GM20000 (cell line): ENCODE measurements at regions not wholly inside any gene's neighbourhood (a gene's known extent, or its start where the extent isn't known, plus 50 kb on each side); places are given as distances from the start of the nearest gene placed in this dataset.

Source experiments
- DNase-seq: peaks from one replicate; pipeline ENCODE4 v3.0.0; 2012; ENCODE audit warnings: low spot score
- TF ChIP-seq, protein P1 (sequence below): IDR thresholded peaks from 2 replicates; pipeline ENCODE4 v1.5.1; 2012; ENCODE audit warnings: mild to moderate bottlenecking, control low read depth; ENCODE audit errors: extremely low read depth, missing control alignments

DNA sequence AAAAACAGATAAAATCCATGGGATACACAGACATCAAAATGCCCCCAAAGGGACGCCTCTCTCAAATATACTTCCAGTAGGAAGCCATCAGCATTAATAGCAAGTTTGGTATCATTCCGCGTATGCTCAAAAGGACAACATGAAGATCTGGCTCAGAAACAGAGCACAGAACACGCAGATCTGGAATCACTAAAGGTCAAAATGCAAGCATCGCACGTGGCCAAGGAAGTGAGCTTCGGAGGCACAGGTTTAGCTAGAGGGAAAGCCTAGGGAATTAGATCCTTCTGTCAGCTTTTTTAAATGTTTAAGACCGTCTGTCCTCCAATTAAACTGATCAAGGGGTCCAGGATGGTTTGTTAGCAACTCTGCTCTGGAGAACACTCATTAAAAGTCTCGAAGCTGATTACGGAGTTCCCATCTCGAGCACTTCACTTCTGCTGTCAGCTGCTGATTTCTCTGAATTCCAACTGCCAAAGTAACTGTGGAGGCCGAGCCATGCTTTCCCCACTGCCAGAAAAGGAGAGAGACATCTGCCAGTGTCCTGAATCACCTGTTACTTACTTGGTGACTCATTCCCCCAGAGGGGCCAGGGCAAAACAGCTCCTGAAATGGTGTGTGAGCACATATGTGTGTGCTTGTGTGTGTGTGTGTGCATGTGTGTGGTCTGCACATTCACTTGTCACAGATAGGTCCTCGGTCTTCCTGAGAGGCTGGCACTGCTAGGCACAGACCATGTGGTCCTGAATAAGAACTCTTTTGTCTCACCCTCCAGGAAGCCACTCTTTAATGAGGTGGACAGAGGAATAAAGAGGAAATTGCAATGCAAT lies 177.7 kb upstream of the PPARGC1A start:
- DNase-seq, result no peak
- TF ChIP-seq, protein P1, sequence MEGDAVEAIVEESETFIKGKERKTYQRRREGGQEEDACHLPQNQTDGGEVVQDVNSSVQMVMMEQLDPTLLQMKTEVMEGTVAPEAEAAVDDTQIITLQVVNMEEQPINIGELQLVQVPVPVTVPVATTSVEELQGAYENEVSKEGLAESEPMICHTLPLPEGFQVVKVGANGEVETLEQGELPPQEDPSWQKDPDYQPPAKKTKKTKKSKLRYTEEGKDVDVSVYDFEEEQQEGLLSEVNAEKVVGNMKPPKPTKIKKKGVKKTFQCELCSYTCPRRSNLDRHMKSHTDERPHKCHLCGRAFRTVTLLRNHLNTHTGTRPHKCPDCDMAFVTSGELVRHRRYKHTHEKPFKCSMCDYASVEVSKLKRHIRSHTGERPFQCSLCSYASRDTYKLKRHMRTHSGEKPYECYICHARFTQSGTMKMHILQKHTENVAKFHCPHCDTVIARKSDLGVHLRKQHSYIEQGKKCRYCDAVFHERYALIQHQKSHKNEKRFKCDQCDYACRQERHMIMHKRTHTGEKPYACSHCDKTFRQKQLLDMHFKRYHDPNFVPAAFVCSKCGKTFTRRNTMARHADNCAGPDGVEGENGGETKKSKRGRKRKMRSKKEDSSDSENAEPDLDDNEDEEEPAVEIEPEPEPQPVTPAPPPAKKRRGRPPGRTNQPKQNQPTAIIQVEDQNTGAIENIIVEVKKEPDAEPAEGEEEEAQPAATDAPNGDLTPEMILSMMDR, result no peak

DNA sequence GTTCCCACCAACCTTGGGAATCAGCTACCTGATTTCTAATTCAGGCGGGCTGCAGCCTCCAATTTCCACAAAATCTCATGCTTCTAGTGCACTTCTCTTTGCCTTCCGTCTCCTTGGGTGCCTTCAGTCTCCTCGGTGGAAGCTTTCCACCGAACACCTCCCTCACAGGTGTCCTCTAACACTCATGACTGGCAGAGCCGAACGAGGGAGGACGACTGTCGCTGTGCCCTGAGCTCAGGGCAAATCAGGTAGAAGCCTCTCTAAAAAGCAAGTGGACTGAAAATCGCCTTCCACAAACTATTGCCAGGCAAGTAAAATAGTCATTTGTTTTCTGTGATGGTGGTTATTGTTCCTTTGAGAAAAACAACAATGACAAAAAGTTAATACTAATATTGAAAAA lies 176.1 kb upstream of the PPARGC1A start:
- DNase-seq, result no peak
- TF ChIP-seq, protein P1, result no peak

DNA sequence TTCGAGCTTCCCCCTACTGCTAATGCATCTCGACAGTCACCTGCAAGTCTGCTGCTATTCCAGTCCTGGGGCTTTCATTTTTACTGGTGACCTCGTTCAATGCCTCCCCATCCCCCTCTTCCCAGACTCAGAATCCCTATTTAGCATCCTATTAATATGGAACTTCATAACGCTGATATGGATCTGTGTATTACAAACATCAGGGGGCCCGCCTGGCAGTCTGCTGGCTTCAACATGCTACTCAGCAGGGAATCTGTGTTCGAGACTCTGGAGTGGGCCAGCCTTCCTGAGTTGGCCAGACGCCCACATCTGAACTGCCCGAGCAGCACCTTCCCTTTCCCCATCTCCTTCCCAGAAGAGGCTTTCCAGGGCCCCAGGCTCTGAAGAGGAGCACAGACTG lies 173.9 kb upstream of the PPARGC1A start:
- no peak for DNase-seq
- TF ChIP-seq, protein P1, result no peak

DNA sequence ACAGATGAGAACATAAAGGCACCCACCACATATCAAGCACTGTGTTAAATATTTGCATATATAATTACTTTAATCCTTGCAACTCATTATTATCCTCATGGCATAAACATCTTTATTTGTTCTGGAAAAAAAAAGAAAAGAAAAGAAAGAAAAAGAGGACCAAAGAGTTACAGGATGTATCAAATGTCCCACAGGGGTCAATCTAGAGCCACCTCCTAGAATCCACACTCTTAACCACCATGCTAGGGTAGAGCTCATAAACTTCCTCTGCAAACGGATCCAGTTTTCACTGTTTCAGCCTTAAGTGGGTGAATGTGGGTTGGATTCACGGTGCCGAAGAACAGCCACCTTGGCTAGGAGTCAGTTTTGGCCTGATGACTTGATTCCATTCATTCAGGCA lies 171.1 kb upstream of the PPARGC1A start:
- DNase-seq, result no peak

DNA sequence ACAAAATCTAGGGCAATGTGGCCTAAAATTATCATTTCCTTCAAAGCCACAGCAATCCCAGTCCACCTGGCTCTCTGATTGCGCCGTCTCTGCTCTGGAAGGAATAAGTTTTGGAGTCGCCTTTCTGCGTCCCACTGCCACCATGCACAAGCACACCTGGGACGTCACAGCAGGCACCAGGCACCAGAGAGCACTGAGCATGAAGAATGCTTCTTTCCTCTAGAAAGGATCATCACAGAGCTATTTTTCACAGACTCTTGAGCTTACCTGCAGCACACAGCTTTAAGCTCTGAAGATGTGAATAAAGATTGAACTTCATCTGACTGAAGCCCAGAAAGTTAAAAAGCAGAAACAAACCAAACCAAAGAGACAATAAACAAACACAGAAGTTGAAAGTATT lies 170.0 kb upstream of the PPARGC1A start:
- no peak for DNase-seq
- TF ChIP-seq, protein P1, result no peak

More for the DNA sequence above, 171.1 kb upstream of the PPARGC1A start:
- TF ChIP-seq, protein P1, result no peak

DNA sequence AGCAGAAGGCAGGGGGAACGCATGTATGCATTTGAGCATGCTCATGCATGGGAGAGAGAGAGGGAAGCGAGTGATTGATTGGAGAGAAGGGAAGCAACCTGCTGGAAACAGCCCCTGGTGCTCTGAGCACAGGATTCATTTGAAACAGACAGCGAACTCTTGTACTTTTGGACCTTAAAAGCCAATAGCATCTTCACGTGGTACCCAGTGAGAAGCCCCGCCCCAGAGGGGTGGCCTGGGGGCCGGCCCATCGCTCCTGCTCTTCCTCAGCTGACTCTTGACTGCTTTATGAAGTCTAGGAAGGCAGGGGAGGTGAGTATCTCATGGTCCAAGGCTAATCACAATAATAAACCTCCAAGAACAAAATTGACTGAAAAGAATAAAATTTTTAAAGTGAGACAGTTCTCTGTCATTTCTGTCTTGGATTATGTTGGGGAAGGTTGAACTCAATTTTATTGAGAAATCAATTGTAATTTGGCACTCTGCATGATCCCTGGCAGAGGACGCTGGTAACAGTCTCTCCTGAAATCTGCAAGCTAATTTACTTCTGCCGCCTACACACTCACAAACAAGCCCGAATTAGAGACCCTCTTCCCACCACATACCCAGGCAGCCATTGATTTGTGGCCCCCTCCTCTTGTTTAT lies 168.2 kb upstream of the PPARGC1A start:
- DNase-seq, result no peak
- TF ChIP-seq, protein P1, result no peak

DNA sequence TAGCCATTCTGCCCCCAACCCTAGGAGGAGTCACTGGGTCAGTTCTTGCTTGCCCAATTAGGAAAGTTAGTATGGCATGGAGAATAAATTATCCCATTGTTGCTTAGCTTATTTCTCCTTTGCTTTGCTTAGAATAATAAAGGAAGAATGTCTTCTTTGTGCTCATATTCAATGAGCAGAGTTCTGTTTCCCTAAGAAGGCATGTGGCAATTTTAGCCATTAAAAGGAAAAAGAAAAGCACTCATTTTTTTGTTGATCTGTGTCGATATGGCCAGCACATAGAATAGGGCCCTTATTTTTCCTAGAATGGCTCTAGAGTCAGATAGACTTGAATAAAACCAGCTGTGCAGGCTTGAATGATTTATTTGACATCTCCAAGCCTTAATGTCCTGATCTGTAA lies 166.4 kb upstream of the PPARGC1A start:
- DNase-seq, result no peak
- TF ChIP-seq, protein P1, result no peak
